H9 (cell line): ENCODE measurements at regions not wholly inside any gene's neighbourhood (a gene's known extent, or its start where the extent isn't known, plus 50 kb on each side); places are given as distances from the start of the nearest gene placed in this dataset.

Experiments
- DNase-seq: peaks from one replicate; pipeline ENCODE4 v3.0.0-alpha.2; 2017
- H2AFZ ChIP-seq: one replicate; pipeline ENCODE4 v1.6.1; 2013; ENCODE audit warnings: mild to moderate bottlenecking, low read length, control low read depth, moderate library complexity
- H2AK5ac ChIP-seq: 2 replicates; pipeline ENCODE4 v1.6.1; 2013; ENCODE audit warnings: low read length, control low read depth, mixed read lengths; ENCODE audit not compliant: insufficient read length
- H2BK120ac ChIP-seq: one replicate; pipeline ENCODE4 v1.6.1; 2013; ENCODE audit warnings: low read depth, mild to moderate bottlenecking, low read length, control low read depth, inconsistent platforms; ENCODE audit not compliant: poor library complexity, severe bottlenecking
- H2BK12ac ChIP-seq: 2 replicates; pipeline ENCODE4 v1.6.1; 2013; ENCODE audit warnings: low read length, control low read depth, mixed read lengths, low read depth; ENCODE audit not compliant: insufficient read length
- H2BK15ac ChIP-seq: 2 replicates; pipeline ENCODE4 v1.6.1; 2013; ENCODE audit warnings: low read depth, low read length, control low read depth
- H2BK20ac ChIP-seq: one replicate; pipeline ENCODE4 v1.6.1; 2013; ENCODE audit warnings: low read depth, mild to moderate bottlenecking, low read length, control low read depth, inconsistent platforms; ENCODE audit not compliant: poor library complexity, severe bottlenecking
- H2BK5ac ChIP-seq: 2 replicates; pipeline ENCODE4 v1.6.1; 2013; ENCODE audit warnings: low read length, control low read depth, mixed read lengths; ENCODE audit not compliant: insufficient read length
- H3K14ac ChIP-seq: 2 replicates; pipeline ENCODE4 v1.6.1; 2013; ENCODE audit warnings: low read length, control low read depth; ENCODE audit not compliant: insufficient read depth
- H3K18ac ChIP-seq: 2 replicates; pipeline ENCODE4 v1.6.1; 2013; ENCODE audit warnings: low read depth, mild to moderate bottlenecking, mixed read lengths, low read length, control low read depth; ENCODE audit not compliant: insufficient read length
- H3K23ac ChIP-seq: 2 replicates; pipeline ENCODE4 v1.6.1; 2013; ENCODE audit warnings: low read length, control low read depth, mixed read lengths, low read depth; ENCODE audit not compliant: insufficient read length
- H3K23me2 ChIP-seq: 2 replicates; pipeline ENCODE4 v1.6.1; 2013; ENCODE audit warnings: low read depth, mild to moderate bottlenecking, mixed read lengths, low read length, control low read depth; ENCODE audit not compliant: insufficient read length, poor library complexity, severe bottlenecking
- H3K27ac ChIP-seq: 2 replicates; pipeline ENCODE4 v1.5.1; 2013; ENCODE audit warnings: low read length, control low read depth, mixed read lengths, low read depth; ENCODE audit not compliant: insufficient read length
- H3K27me3 ChIP-seq: 2 replicates; pipeline ENCODE4 v1.6.1; 2013; ENCODE audit warnings: low read length, control low read depth, inconsistent platforms; ENCODE audit not compliant: insufficient read depth
- H3K4ac ChIP-seq: 2 replicates; pipeline ENCODE4 v1.6.1; 2013; ENCODE audit warnings: low read depth, mild to moderate bottlenecking, control low read depth, inconsistent platforms, low read length, moderate library complexity
- H3K4me1 ChIP-seq: 2 replicates; pipeline ENCODE4 v1.6.1; 2013; ENCODE audit warnings: low read length, control low read depth, inconsistent platforms; ENCODE audit not compliant: insufficient read depth
- H3K4me2 ChIP-seq: 2 replicates; pipeline ENCODE4 v1.6.1; 2013; ENCODE audit warnings: low read length, control low read depth, mixed read lengths; ENCODE audit not compliant: insufficient read length, insufficient read depth
- H3K56ac ChIP-seq: 2 replicates; pipeline ENCODE4 v1.6.1; 2013; ENCODE audit warnings: low read depth, mild to moderate bottlenecking, mixed read lengths, low read length, control low read depth; ENCODE audit not compliant: insufficient read length
- H3K79me1 ChIP-seq: 2 replicates; pipeline ENCODE4 v1.6.1; 2013; ENCODE audit warnings: low read depth, mild to moderate bottlenecking, moderate library complexity, low read length, control low read depth, inconsistent platforms; ENCODE audit not compliant: insufficient read depth, poor library complexity, severe bottlenecking
- H3K79me2 ChIP-seq: 2 replicates; pipeline ENCODE4 v1.6.1; 2013; ENCODE audit warnings: low read length, control low read depth, inconsistent platforms; ENCODE audit not compliant: insufficient read depth
- H3K9ac ChIP-seq: 2 replicates; pipeline ENCODE4 v1.6.1; 2013; ENCODE audit warnings: low read length, control low read depth, mixed read lengths; ENCODE audit not compliant: insufficient read length; ENCODE audit errors: extremely low read depth
- H3K9me3 ChIP-seq: one replicate; pipeline ENCODE4 v1.6.1; 2013; ENCODE audit warnings: low read depth, low read length, inconsistent platforms; ENCODE audit not compliant: control insufficient read depth
- H3T11ph ChIP-seq: one replicate; pipeline ENCODE4 v1.6.1; 2013; ENCODE audit warnings: mild to moderate bottlenecking, low read length, control low read depth, inconsistent platforms
- H4K20me1 ChIP-seq: one replicate; pipeline ENCODE4 v1.6.1; 2013; ENCODE audit not compliant: control insufficient read depth, insufficient read length, insufficient read depth
- H4K5ac ChIP-seq: 2 replicates; pipeline ENCODE4 v1.6.1; 2013; ENCODE audit warnings: low read depth, mild to moderate bottlenecking, mixed read lengths, low read length, control low read depth; ENCODE audit not compliant: insufficient read length
- H4K8ac ChIP-seq: replicated peaks from 2 replicates; pipeline ENCODE4 v1.6.1; 2013; ENCODE audit warnings: low read length, control low read depth, mixed read lengths, low read depth; ENCODE audit not compliant: insufficient read length
- H4K91ac ChIP-seq: 2 replicates; pipeline ENCODE4 v1.6.1; 2013; ENCODE audit warnings: low read depth, mild to moderate bottlenecking, moderate library complexity, mixed read lengths, low read length, control low read depth; ENCODE audit not compliant: insufficient read length
- H3K27ac Mint-ChIP-seq, 3 experiments: 2 replicates in 2 of 3; 3 replicates in 1 of 3; pipeline ENCODE4 v1.8.0; 2020 to 2021; ENCODE audit warnings: mixed read lengths in 3 of 3, mild to moderate bottlenecking in 1 of 3, moderate library complexity in 1 of 3
- H3K27me3 Mint-ChIP-seq: 2 replicates; pipeline ENCODE4 v1.8.0; 2021; ENCODE audit warnings: low read depth, mild to moderate bottlenecking, moderate library complexity, mixed read lengths
- H3K36me3 Mint-ChIP-seq, 3 experiments: 2 replicates in 2 of 3; 3 replicates in 1 of 3; pipeline ENCODE4 v1.8.0; 2020 to 2021; ENCODE audit warnings: low read depth in 3 of 3, mixed read lengths in 3 of 3; ENCODE audit not compliant: insufficient read depth in 1 of 3
- H3K4me1 Mint-ChIP-seq, 2 experiments: 2 replicates each; pipeline ENCODE4 v1.8.0; 2020; ENCODE audit warnings: mixed read lengths in 2 of 2
- H3K4me3 Mint-ChIP-seq, 2 experiments: 2 replicates in 1 of 2; 3 replicates in 1 of 2; pipeline ENCODE4 v1.8.0; 2020 to 2021; ENCODE audit warnings: mild to moderate bottlenecking in 2 of 2, mixed read lengths in 2 of 2, moderate library complexity in 1 of 2
- H3K9me3 Mint-ChIP-seq, 2 experiments: 2 replicates in 1 of 2; 3 replicates in 1 of 2; pipeline ENCODE4 v1.8.0; 2020; ENCODE audit warnings: mild to moderate bottlenecking in 2 of 2, mixed read lengths in 2 of 2, moderate library complexity in 1 of 2
- WGBS: extraction: QIAGEN DNeasy Blood & Tissue Kit; methylation state at CpG from one replicate; pipeline ENCODE4 v1.1.7; 2013; ENCODE audit warnings: missing lambda C conversion rate, low lambda C conversion rate, mixed read lengths; ENCODE audit not compliant: insufficient read length; ENCODE audit errors: extremely low coverage; 5-methylcytosine and 5-hydroxymethylcytosine counted together
- TF ChIP-seq, protein P1 (sequence below): fragments of 200-600 bp; sonication (generic); conservative IDR thresholded peaks from 3 replicates; pipeline ENCODE4 v1.8.0; 2021; ENCODE audit warnings: antibody characterized with exemption, mild to moderate bottlenecking

GRCh38 chr1:78236716-78237115 lies 190.9 kb downstream of the GIPC2 start:
- no peaks in the 10 kb centered on the region; a peak in 1 of 7 replicates for H3K36me3 Mint-ChIP-seq
- H2BK15ac ChIP-seq = no peak overlapping the region
- H3K27me3 ChIP-seq = peaks cover 56% of the 10 kb centered on the region

More at GRCh38 chr1:78236716-78237115, 190.9 kb downstream of the GIPC2 start:
- Histone ChIP-seq H3K9me3 (no peaks in the 10 kb centered on the region), H3K27ac (no peak overlapping the region), H2AFZ (no peak overlapping the region), H2BK20ac (no peak overlapping the region), H2BK5ac (no peak overlapping the region), H4K20me1 (no peaks in the 10 kb centered on the region), H3K4ac (no peak overlapping the region), H3T11ph (no peak overlapping the region), H4K5ac (no peak overlapping the region), H2AK5ac (no peak overlapping the region), H3K23ac (no peak overlapping the region), H3K4me1 (no peaks in the 10 kb centered on the region), H2BK120ac (no peak overlapping the region), H3K56ac (no peak overlapping the region), H3K79me1 (no peaks in the 10 kb centered on the region), H3K14ac (no peak overlapping the region), H2BK12ac (no peak overlapping the region), H3K79me2 (no peaks in the 10 kb centered on the region), H3K23me2 (no peaks in the 10 kb centered on the region), H3K4me2 (no peak overlapping the region), H4K91ac (no peak overlapping the region), H3K9ac (no peak overlapping the region), H4K8ac (no peak overlapping the region), H3K18ac (no peak overlapping the region)
- no peak for DNase-seq
- TF ChIP-seq, protein P1, sequence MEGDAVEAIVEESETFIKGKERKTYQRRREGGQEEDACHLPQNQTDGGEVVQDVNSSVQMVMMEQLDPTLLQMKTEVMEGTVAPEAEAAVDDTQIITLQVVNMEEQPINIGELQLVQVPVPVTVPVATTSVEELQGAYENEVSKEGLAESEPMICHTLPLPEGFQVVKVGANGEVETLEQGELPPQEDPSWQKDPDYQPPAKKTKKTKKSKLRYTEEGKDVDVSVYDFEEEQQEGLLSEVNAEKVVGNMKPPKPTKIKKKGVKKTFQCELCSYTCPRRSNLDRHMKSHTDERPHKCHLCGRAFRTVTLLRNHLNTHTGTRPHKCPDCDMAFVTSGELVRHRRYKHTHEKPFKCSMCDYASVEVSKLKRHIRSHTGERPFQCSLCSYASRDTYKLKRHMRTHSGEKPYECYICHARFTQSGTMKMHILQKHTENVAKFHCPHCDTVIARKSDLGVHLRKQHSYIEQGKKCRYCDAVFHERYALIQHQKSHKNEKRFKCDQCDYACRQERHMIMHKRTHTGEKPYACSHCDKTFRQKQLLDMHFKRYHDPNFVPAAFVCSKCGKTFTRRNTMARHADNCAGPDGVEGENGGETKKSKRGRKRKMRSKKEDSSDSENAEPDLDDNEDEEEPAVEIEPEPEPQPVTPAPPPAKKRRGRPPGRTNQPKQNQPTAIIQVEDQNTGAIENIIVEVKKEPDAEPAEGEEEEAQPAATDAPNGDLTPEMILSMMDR = no peak
- Mint-ChIP-seq H3K9me3 (peaks cover 13 to 14% of the 10 kb centered on the region in 2 experiments), H3K27ac (no peak overlapping the region), H3K4me3 (no peak overlapping the region), H3K4me1 (peaks cover 11 to 29% of the 10 kb centered on the region in 2 experiments), H3K27me3 (peaks cover 100% of the 10 kb centered on the region)
- WGBS = no CpG with 5 or more reads among the region's 1 CpG
